Astrocyte (in vitro differentiated cells and primary cell): ENCODE measurements at regions not wholly inside any gene's neighbourhood (a gene's known extent, or its start where the extent isn't known, plus 50 kb on each side); places are given as distances from the start of the nearest gene placed in this dataset.
"Not testable (repeated sequence)": the region's sequence is repeated elsewhere in the genome, so short reads cannot be mapped to it uniquely, and the experiment has no call there.

Source experiments
- DNase-seq: peaks from one replicate; pipeline ENCODE4 v3.0.0-alpha.2; 2010; ENCODE audit warnings: low read depth
- FAIRE-seq: peaks from 2 replicates; lab custom pipeline; 2011; peaks lifted over from hg19 to GRCh38; lab: Jason Lieb, UNC
- H2AFZ ChIP-seq: 2 replicates; pipeline ENCODE4 v1.6.0; 2012; ENCODE audit warnings: low read depth, low read length, inconsistent platforms
- H3K27ac ChIP-seq: 2 replicates; pipeline ENCODE4 v1.5.1; 2011; ENCODE audit warnings: low read depth, low read length, inconsistent platforms
- H3K27me3 ChIP-seq: 2 replicates; pipeline ENCODE4 v1.6.0; 2011; ENCODE audit warnings: low read length, inconsistent platforms; ENCODE audit not compliant: insufficient read depth
- H3K36me3 ChIP-seq: 2 replicates; pipeline ENCODE4 v1.5.1; 2011; ENCODE audit warnings: low read length, inconsistent platforms; ENCODE audit not compliant: insufficient read depth
- H3K4me1 ChIP-seq: 2 replicates; pipeline ENCODE4 v1.5.1; 2011; ENCODE audit warnings: low read length, inconsistent platforms; ENCODE audit not compliant: insufficient read depth
- H3K4me2 ChIP-seq: 2 replicates; pipeline ENCODE4 v1.6.0; 2012; ENCODE audit warnings: low read length, inconsistent platforms
- H3K4me3 ChIP-seq: 2 replicates; pipeline ENCODE4 v1.5.1; 2011; ENCODE audit warnings: low read depth, mild to moderate bottlenecking, low read length, inconsistent platforms; ENCODE audit not compliant: insufficient read depth
- H3K79me2 ChIP-seq: 2 replicates; pipeline ENCODE4 v1.6.0; 2012; ENCODE audit warnings: mild to moderate bottlenecking, low read length, inconsistent platforms; ENCODE audit not compliant: insufficient read depth
- H3K9ac ChIP-seq: 2 replicates; pipeline ENCODE4 v1.6.0; 2012; ENCODE audit warnings: mild to moderate bottlenecking, low read length, inconsistent platforms
- H3K9me3 ChIP-seq: 2 replicates; pipeline ENCODE4 v1.5.1; 2012; ENCODE audit warnings: low read depth, mild to moderate bottlenecking, low read length, inconsistent platforms; ENCODE audit not compliant: insufficient read depth
- H4K20me1 ChIP-seq: 2 replicates; pipeline ENCODE4 v1.6.0; 2012; ENCODE audit warnings: low read length, inconsistent platforms; ENCODE audit not compliant: insufficient read depth
- H3K27ac Mint-ChIP-seq: one replicate; pipeline ENCODE4 v1.8.0; 2021; ENCODE audit warnings: mild to moderate bottlenecking, mixed read lengths; ENCODE audit not compliant: unreplicated experiment
- H3K27me3 Mint-ChIP-seq: one replicate; pipeline ENCODE4 v1.8.0; 2021; ENCODE audit warnings: low read depth, mixed read lengths; ENCODE audit not compliant: unreplicated experiment
- H3K36me3 Mint-ChIP-seq: one replicate; pipeline ENCODE4 v1.8.0; 2021; ENCODE audit warnings: low read depth, mixed read lengths; ENCODE audit not compliant: unreplicated experiment
- H3K4me1 Mint-ChIP-seq: one replicate; pipeline ENCODE4 v1.8.0; 2021; ENCODE audit warnings: low read depth, mixed read lengths; ENCODE audit not compliant: unreplicated experiment
- H3K4me3 Mint-ChIP-seq: one replicate; pipeline ENCODE4 v1.8.0; 2021; ENCODE audit warnings: mild to moderate bottlenecking, moderate library complexity, mixed read lengths; ENCODE audit not compliant: unreplicated experiment
- H3K9me3 Mint-ChIP-seq: one replicate; pipeline ENCODE4 v1.8.0; 2021; ENCODE audit warnings: mild to moderate bottlenecking, mixed read lengths; ENCODE audit not compliant: unreplicated experiment
- CTCF ChIP-seq: IDR thresholded peaks from 2 replicates; pipeline ENCODE4 v1.5.1; 2011; ENCODE audit warnings: low read depth, mild to moderate bottlenecking, inconsistent platforms, low read length, moderate library complexity; ENCODE audit not compliant: insufficient read depth
- EZH2 ChIP-seq: IDR thresholded peaks from 2 replicates; pipeline ENCODE4 v1.6.1; 2012; ENCODE audit warnings: mild to moderate bottlenecking, low read length, inconsistent platforms; ENCODE audit not compliant: insufficient read depth

- Mint-ChIP-seq H3K27ac (no peak overlapping the region), H3K27me3 (peaks cover 9% of the 10 kb centered on the region), H3K9me3 (no peaks in the 10 kb centered on the region), H3K4me1 (no peaks in the 10 kb centered on the region), H3K4me3 (no peak overlapping the region), H3K36me3 (no peaks in the 10 kb centered on the region)
- H3K9ac ChIP-seq, result no peak overlapping the region
- H4K20me1 ChIP-seq, result no peaks in the 10 kb centered on the region
- no peak overlapping the region for H2AFZ ChIP-seq
- no peak overlapping the region for H3K4me2 ChIP-seq
- no peaks in the 10 kb centered on the region for H3K36me3 ChIP-seq
- no peaks in the 10 kb centered on the region for H3K79me2 ChIP-seq
- DNase-seq (no peak), FAIRE-seq (no peak)
- H3K4me1 ChIP-seq, result no peaks in the 10 kb centered on the region
- H3K4me3 ChIP-seq, result no peak overlapping the region
- TF ChIP-seq EZH2 (no peak), CTCF (no peak)
- H3K9me3 ChIP-seq, result peaks cover 4% of the 10 kb centered on the region
- no peak overlapping the region for H3K27ac ChIP-seq
- H3K27me3 ChIP-seq, result no peaks in the 10 kb centered on the region
These were observed 513.8 kb upstream of the HTR1E start for GRCh38 chr6:86423571-86423970.

GRCh38 chr6:86412057-86412456 is 525.3 kb upstream of the HTR1E start:
- H3K27me3 Mint-ChIP-seq, result peaks cover 8% of the 10 kb centered on the region
- TF ChIP-seq EZH2, result no peak
- no peak for TF ChIP-seq CTCF
- Histone ChIP-seq H3K4me1 (no peaks in the 10 kb centered on the region), H3K4me2 (no peak overlapping the region), H3K9ac (no peak overlapping the region), H2AFZ (no peak overlapping the region), H4K20me1 (no peaks in the 10 kb centered on the region), H3K27me3 (no peaks in the 10 kb centered on the region), H3K36me3 (no peaks in the 10 kb centered on the region), H3K27ac (no peak overlapping the region), H3K9me3 (peaks cover 4% of the 10 kb centered on the region), H3K79me2 (no peaks in the 10 kb centered on the region), H3K4me3 (no peak overlapping the region)
- DNase-seq (no peak), FAIRE-seq (no peak)
- H3K27ac Mint-ChIP-seq, result no peak overlapping the region
- H3K4me1 Mint-ChIP-seq, result no peaks in the 10 kb centered on the region
- H3K9me3 Mint-ChIP-seq, result no peaks in the 10 kb centered on the region
- no peak overlapping the region for H3K4me3 Mint-ChIP-seq
- H3K36me3 Mint-ChIP-seq, result no peaks in the 10 kb centered on the region

GRCh38 chr6:86407128-86407527 is 530.2 kb upstream of the HTR1E start:
- FAIRE-seq (no peak), DNase-seq (no peak)
- Mint-ChIP-seq H3K4me3 (no peak overlapping the region), H3K27me3 (peaks cover 6% of the 10 kb centered on the region), H3K36me3 (no peaks in the 10 kb centered on the region), H3K9me3 (no peaks in the 10 kb centered on the region), H3K4me1 (no peaks in the 10 kb centered on the region), H3K27ac (no peak overlapping the region)
- Histone ChIP-seq H3K79me2 (no peaks in the 10 kb centered on the region), H3K4me1 (no peaks in the 10 kb centered on the region), H3K27ac (no peak overlapping the region), H3K9me3 (peaks cover 7% of the 10 kb centered on the region), H4K20me1 (no peaks in the 10 kb centered on the region), H3K27me3 (no peaks in the 10 kb centered on the region), H3K36me3 (no peaks in the 10 kb centered on the region), H3K4me2 (no peak overlapping the region), H3K4me3 (no peak overlapping the region), H2AFZ (no peak overlapping the region), H3K9ac (no peak overlapping the region)
- TF ChIP-seq CTCF (no peak), EZH2 (no peak)

GRCh38 chr6:86392850-86393249 is 544.5 kb upstream of the HTR1E start:
- not testable (repeated sequence) for H3K27ac Mint-ChIP-seq, H2AFZ ChIP-seq, FAIRE-seq, H3K4me3 Mint-ChIP-seq, H3K36me3 Mint-ChIP-seq, H3K27me3 Mint-ChIP-seq, H3K4me1 ChIP-seq, H3K9me3 Mint-ChIP-seq, H3K27me3 ChIP-seq, H3K36me3 ChIP-seq, H3K27ac ChIP-seq, H3K79me2 ChIP-seq, H3K4me2 ChIP-seq, H3K4me1 Mint-ChIP-seq, H3K4me3 ChIP-seq, H3K9me3 ChIP-seq, DNase-seq, H3K9ac ChIP-seq, H4K20me1 ChIP-seq
